ENCODE measurements at regions not wholly inside any gene's neighbourhood (a gene's known extent, or its start where the extent isn't known, plus 50 kb on each side); places are given as distances from the start of the nearest gene placed in this dataset.

DNA sequence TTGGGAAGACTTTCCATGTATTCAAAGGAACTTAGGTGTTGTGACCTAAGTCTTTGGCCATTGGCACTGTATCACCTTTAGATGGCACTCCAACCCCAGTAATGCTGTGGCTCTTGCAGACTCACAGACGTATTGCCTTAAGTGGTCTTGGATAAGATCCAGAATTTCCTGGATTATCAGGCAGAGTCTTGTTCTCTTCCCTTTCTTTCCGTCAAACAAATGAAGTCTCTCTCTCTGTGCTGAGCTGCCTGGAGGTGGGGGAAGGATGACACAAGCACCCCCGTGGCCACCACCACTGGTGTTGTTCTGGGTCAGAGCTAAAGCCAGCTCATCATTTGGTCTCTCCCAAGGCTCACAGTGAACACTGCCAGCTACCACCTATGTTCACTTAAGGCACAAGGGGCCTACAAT is 789.9 kb upstream of the KIF2B start:
- TF ChIP-seq, protein P1, sequence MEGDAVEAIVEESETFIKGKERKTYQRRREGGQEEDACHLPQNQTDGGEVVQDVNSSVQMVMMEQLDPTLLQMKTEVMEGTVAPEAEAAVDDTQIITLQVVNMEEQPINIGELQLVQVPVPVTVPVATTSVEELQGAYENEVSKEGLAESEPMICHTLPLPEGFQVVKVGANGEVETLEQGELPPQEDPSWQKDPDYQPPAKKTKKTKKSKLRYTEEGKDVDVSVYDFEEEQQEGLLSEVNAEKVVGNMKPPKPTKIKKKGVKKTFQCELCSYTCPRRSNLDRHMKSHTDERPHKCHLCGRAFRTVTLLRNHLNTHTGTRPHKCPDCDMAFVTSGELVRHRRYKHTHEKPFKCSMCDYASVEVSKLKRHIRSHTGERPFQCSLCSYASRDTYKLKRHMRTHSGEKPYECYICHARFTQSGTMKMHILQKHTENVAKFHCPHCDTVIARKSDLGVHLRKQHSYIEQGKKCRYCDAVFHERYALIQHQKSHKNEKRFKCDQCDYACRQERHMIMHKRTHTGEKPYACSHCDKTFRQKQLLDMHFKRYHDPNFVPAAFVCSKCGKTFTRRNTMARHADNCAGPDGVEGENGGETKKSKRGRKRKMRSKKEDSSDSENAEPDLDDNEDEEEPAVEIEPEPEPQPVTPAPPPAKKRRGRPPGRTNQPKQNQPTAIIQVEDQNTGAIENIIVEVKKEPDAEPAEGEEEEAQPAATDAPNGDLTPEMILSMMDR (IDR thresholded peaks at IDR 0.05): no peak
- no peak for TF ChIP-seq POLR2AphosphoS5 (IDR thresholded peaks at IDR 0.05; ENCODE audit: insufficient read depth in 1 of 2, low read depth in 1 of 2)

Measured in vagina (tissue), 2 donors.